ENCODE measurements at regions not wholly inside any gene's neighbourhood (a gene's known extent, or its start where the extent isn't known, plus 50 kb on each side); places are given as distances from the start of the nearest gene placed in this dataset.

- Histone ChIP-seq H2BK5ac (ENCODE audit: insufficient read length, low read length) (no peak overlapping the region), H3K4me1 (ENCODE audit: insufficient read depth, low read length) (no peaks in the 10 kb centered on the region), H2BK12ac (ENCODE audit: insufficient read length, low read depth, low read length) (no peak overlapping the region), H2BK20ac (ENCODE audit: low read depth, low read length, poor library complexity, severe bottlenecking) (no peak overlapping the region), H4K91ac (ENCODE audit: insufficient read length, low read depth, low read length) (no peak overlapping the region), H4K8ac (replicated peaks; ENCODE audit: insufficient read length, low read depth, low read length) (no peak overlapping the region), H3K56ac (ENCODE audit: insufficient read length, low read depth, low read length) (no peak overlapping the region), H2AK5ac (ENCODE audit: insufficient read length, low read length) (no peak overlapping the region), H2BK120ac (ENCODE audit: low read depth, low read length, poor library complexity, severe bottlenecking) (no peak overlapping the region), H3K9me3 (ENCODE audit: control insufficient read depth, low read depth, low read length) (no peaks in the 10 kb centered on the region), H2BK15ac (ENCODE audit: low read depth, low read length) (no peak overlapping the region), H3K18ac (ENCODE audit: insufficient read length, low read depth, low read length) (no peak overlapping the region), H3K23ac (ENCODE audit: insufficient read length, low read depth, low read length) (no peak overlapping the region), H4K5ac (ENCODE audit: insufficient read length, low read depth, low read length) (no peak overlapping the region), H3K14ac (ENCODE audit: insufficient read depth, low read length) (no peak overlapping the region), H3K27ac (ENCODE audit: insufficient read length, low read depth, low read length) (no peak overlapping the region), H3K79me2 (ENCODE audit: insufficient read depth, low read length) (no peaks in the 10 kb centered on the region), H3K27me3 (ENCODE audit: insufficient read depth, low read length) (no peaks in the 10 kb centered on the region), H3K79me1 (ENCODE audit: insufficient read depth, low read depth, low read length, poor library complexity, severe bottlenecking) (no peaks in the 10 kb centered on the region), H3T11ph (ENCODE audit: low read length) (no peak overlapping the region), H3K23me2 (ENCODE audit: insufficient read length, low read depth, low read length, poor library complexity, severe bottlenecking) (no peaks in the 10 kb centered on the region), H3K4me2 (ENCODE audit: insufficient read depth, insufficient read length, low read length) (no peak overlapping the region), H3K4ac (ENCODE audit: low read depth, low read length) (no peak overlapping the region), H4K20me1 (ENCODE audit: control insufficient read depth, insufficient read depth, insufficient read length) (no peaks in the 10 kb centered on the region), H3K9ac (ENCODE audit: extremely low read depth, insufficient read length, low read length) (no peak overlapping the region), H2AFZ (ENCODE audit: low read length) (no peak overlapping the region)
- Mint-ChIP-seq H3K36me3 (ENCODE audit: insufficient read depth in 1 of 3, low read depth in 3 of 3) (no peaks in the 10 kb centered on the region), H3K27ac (no peak overlapping the region), H3K9me3 (no peaks in the 10 kb centered on the region), H3K4me3 (no peak overlapping the region), H3K4me1 (no peaks in the 10 kb centered on the region), H3K27me3 (ENCODE audit: low read depth) (no peaks in the 10 kb centered on the region)
- no peak for TF ChIP-seq CTCF (conservative IDR thresholded peaks at IDR 0.05)
- WGBS (ENCODE audit: extremely low coverage, insufficient read length, low lambda C conversion rate), result no CpG with 5 or more reads among the region's 2 CpGs
- no peak for DNase-seq
Measured at GRCh38 chr4:176504118-176504517, 184.4 kb downstream of the SPCS3 start.
